ENCODE measurements at regions not wholly inside any gene's neighbourhood (a gene's known extent, or its start where the extent isn't known, plus 50 kb on each side); places are given as distances from the start of the nearest gene placed in this dataset.

- no peak for DNase-seq (ENCODE audit: low spot score)
These were observed 63.0 kb downstream of the C5orf15 start for GRCh38 chr5:133905424-133905823.

GRCh38 chr5:133904641-133905040, 63.8 kb downstream of the C5orf15 start:
- no peak for DNase-seq (ENCODE audit: low spot score)

GRCh38 chr5:133902511-133903118, 65.8 kb downstream of the C5orf15 start:
- peak; percentile 89 for DNase-seq (ENCODE audit: low spot score)

- DNase-seq (ENCODE audit: low spot score) = no peak
These were observed 67.7 kb downstream of the C5orf15 start for GRCh38 chr5:133900534-133901270.

- DNase-seq (ENCODE audit: low spot score) = no peak
These were observed 68.9 kb downstream of the C5orf15 start for GRCh38 chr5:133899506-133899905.

GRCh38 chr5:133898440-133898839, 70.0 kb downstream of the C5orf15 start:
- no peak for DNase-seq (ENCODE audit: low spot score)

- no peak for DNase-seq (ENCODE audit: low spot score)
These were observed 71.0 kb downstream of the C5orf15 start for GRCh38 chr5:133897431-133897830.

- DNase-seq (ENCODE audit: low spot score) = no peak
These were observed 71.6 kb downstream of the C5orf15 start for GRCh38 chr5:133896873-133897272.

- DNase-seq (ENCODE audit: low spot score) = no peak
These were observed 72.2 kb downstream of the C5orf15 start for GRCh38 chr5:133895979-133896845.

- no peak for DNase-seq (ENCODE audit: low spot score)
These were observed 74.3 kb downstream of the C5orf15 start for GRCh38 chr5:133894143-133894542.

- no peak for DNase-seq (ENCODE audit: low spot score)
These were observed 75.7 kb downstream of the C5orf15 start for GRCh38 chr5:133892774-133893173.

GRCh38 chr5:133892306-133892705, 76.1 kb downstream of the C5orf15 start:
- DNase-seq (ENCODE audit: low spot score) = no peak

GRCh38 chr5:133891390-133891789, 77.0 kb downstream of the C5orf15 start:
- no peak for DNase-seq (ENCODE audit: low spot score)

- no peak for DNase-seq (ENCODE audit: low spot score)
These were observed 77.6 kb downstream of the C5orf15 start for GRCh38 chr5:133890776-133891280.

GRCh38 chr5:133890314-133890713, 78.1 kb downstream of the C5orf15 start:
- no peak for DNase-seq (ENCODE audit: low spot score)

GRCh38 chr5:133889271-133889905, 79.0 kb downstream of the C5orf15 start:
- DNase-seq (ENCODE audit: low spot score) = no peak

- no peak for DNase-seq (ENCODE audit: low spot score)
These were observed 79.8 kb downstream of the C5orf15 start for GRCh38 chr5:133888625-133888991.

GRCh38 chr5:133885566-133885965, 82.9 kb downstream of the C5orf15 start:
- no peak for DNase-seq (ENCODE audit: low spot score)

- no peak for DNase-seq (ENCODE audit: low spot score)
These were observed 83.7 kb downstream of the C5orf15 start for GRCh38 chr5:133884569-133885311.

- DNase-seq (ENCODE audit: low spot score) = no peak
These were observed 84.5 kb downstream of the C5orf15 start for GRCh38 chr5:133883916-133884315.

- no peak for DNase-seq (ENCODE audit: low spot score)
These were observed 85.6 kb downstream of the C5orf15 start for GRCh38 chr5:133882846-133883245.

GRCh38 chr5:133882389-133882695, 86.1 kb downstream of the C5orf15 start:
- no peak for DNase-seq (ENCODE audit: low spot score)

Measured in hematopoietic multipotent progenitor cell treated with erythropoietin and hydrocortisone succinate and interleukin-3 and kit ligand, for 17 days (in vitro differentiated cells).